Liver (tissue), 8 donors: ENCODE measurements at regions not wholly inside any gene's neighbourhood (a gene's known extent, or its start where the extent isn't known, plus 50 kb on each side); places are given as distances from the start of the nearest gene placed in this dataset.

Source experiments
- DNase-seq: peaks from one replicate; pipeline ENCODE4 v3.0.0-alpha.2; 2017; ENCODE audit warnings: low spot score
- H3K27ac ChIP-seq, 2 donors: one replicate each; pipeline ENCODE4 v1.7.0; 2013; ENCODE audit warnings: inconsistent platforms in 2 of 2, low read length in 2 of 2, control low read depth in 1 of 2, low read depth in 1 of 2, mild to moderate bottlenecking in 1 of 2
- H3K27me3 ChIP-seq, 4 donors: one replicate each; pipeline versions ENCODE4 v1.6.1 to v1.7.0; 2013; ENCODE audit warnings: low read length in 3 of 4, inconsistent platforms in 1 of 4, mild to moderate bottlenecking in 1 of 4, moderate library complexity in 1 of 4; ENCODE audit not compliant: control insufficient read depth in 4 of 4, insufficient read depth in 4 of 4
- H3K36me3 ChIP-seq, 4 donors: one replicate each; pipeline versions ENCODE4 v1.6.1 to v1.7.0; 2013; ENCODE audit warnings: low read length in 3 of 4, mild to moderate bottlenecking in 3 of 4, low read depth in 1 of 4, moderate library complexity in 1 of 4; ENCODE audit not compliant: control insufficient read depth in 4 of 4, insufficient read depth in 3 of 4
- H3K4me1 ChIP-seq, 4 donors: one replicate each; pipeline versions ENCODE4 v1.6.1 to v1.7.0; 2013; ENCODE audit warnings: low read length in 3 of 4, mild to moderate bottlenecking in 3 of 4, moderate library complexity in 1 of 4; ENCODE audit not compliant: control insufficient read depth in 4 of 4, insufficient read depth in 4 of 4
- H3K4me3 ChIP-seq, 3 donors: one replicate each; pipeline versions ENCODE4 v1.6.1 to v1.7.0; 2013; ENCODE audit warnings: low read length in 3 of 3, control low read depth in 1 of 3, low read depth in 1 of 3, mild to moderate bottlenecking in 1 of 3
- H3K9ac ChIP-seq, 2 donors: one replicate each; pipeline ENCODE4 v1.7.0; 2013; ENCODE audit warnings: low read length in 2 of 2, mild to moderate bottlenecking in 2 of 2, moderate library complexity in 2 of 2, control low read depth in 1 of 2, low read depth in 1 of 2
- H3K9me3 ChIP-seq, 4 donors: one replicate each; pipeline versions ENCODE4 v1.6.1 to v1.7.0; 2013; ENCODE audit warnings: low read length in 3 of 4; ENCODE audit not compliant: control insufficient read depth in 4 of 4
- FOXA1 ChIP-seq: IDR thresholded peaks from 2 replicates; pipeline ENCODE4 v1.6.1; 2016; ENCODE audit warnings: antibody characterized with exemption
- GABPA ChIP-seq, 2 donors: IDR thresholded peaks in 1 of 2; conservative IDR thresholded peaks in 1 of 2; 2 replicates each; pipeline ENCODE4 v1.6.1; 2016; ENCODE audit warnings: antibody characterized with exemption in 2 of 2, mild to moderate bottlenecking in 1 of 2, moderate library complexity in 1 of 2
- HNF4A ChIP-seq, 2 donors: conservative IDR thresholded peaks; 2 replicates each; pipeline ENCODE4 v1.6.1; 2016; ENCODE audit warnings: antibody characterized with exemption in 2 of 2, mild to moderate bottlenecking in 2 of 2
- HNF4G ChIP-seq: IDR thresholded peaks from 2 replicates; pipeline ENCODE4 v1.6.1; 2016; ENCODE audit warnings: antibody characterized with exemption
- RAD21 ChIP-seq, 2 donors: IDR thresholded peaks; 2 replicates each; pipeline ENCODE4 v1.6.1; 2016; ENCODE audit warnings: antibody characterized with exemption in 2 of 2, mild to moderate bottlenecking in 2 of 2
- SP1 ChIP-seq: IDR thresholded peaks from 2 replicates; pipeline ENCODE4 v1.6.1; 2018; ENCODE audit warnings: antibody characterized with exemption, mild to moderate bottlenecking
- WGBS: extraction: QIAGEN DNeasy Blood & Tissue Kit; methylation state at CpG from one replicate; pipeline ENCODE4 v1.1.7; 2013; 5-methylcytosine and 5-hydroxymethylcytosine counted together
- TF ChIP-seq, protein P1 (sequence below): IDR thresholded peaks from 2 replicates; pipeline ENCODE4 v1.6.1; 2016; ENCODE audit warnings: antibody characterized with exemption, mild to moderate bottlenecking
- TF ChIP-seq, protein P2 (sequence below): fragments of 150-350 bp; IDR thresholded peaks from 2 replicates; pipeline ENCODE4 v1.5.1; 2017; ENCODE audit warnings: improper control_type of control experiment, low read depth, low read length; ENCODE audit not compliant: missing input control
- donor health status: healthy.
- donor health status: healthy.
- donor health status: healthy.
- donor health status: healthy.
- donor health status: healthy.

DNA sequence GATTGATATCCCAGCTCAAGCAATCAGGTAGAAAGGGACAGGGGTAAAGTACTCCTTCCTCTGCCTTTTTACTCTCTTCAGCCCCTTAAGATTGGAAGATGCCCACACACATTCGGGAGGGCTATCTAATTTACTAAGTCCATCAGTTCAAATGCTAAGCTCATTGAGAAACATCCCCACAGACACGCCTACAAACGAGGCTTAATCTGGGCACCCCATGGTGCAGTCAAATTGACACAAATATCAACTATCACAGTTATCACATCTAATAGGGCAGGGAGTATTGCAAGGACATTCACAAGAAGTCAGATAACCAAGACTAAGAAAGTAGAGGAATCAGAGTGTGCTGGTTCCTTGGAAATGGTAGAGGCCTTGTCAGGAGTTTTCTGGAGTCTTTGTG is 437.8 kb upstream of the AZI2 start:
- TF ChIP-seq SP1 = no peak
- TF ChIP-seq GABPA (IDR thresholded peaks at IDR 0.05 in 1 of 2, conservative IDR thresholded peaks at IDR 0.05 in 1 of 2) = no peak
- no peak for TF ChIP-seq FOXA1
- Histone ChIP-seq H3K27ac (no peak overlapping the region), H3K4me1 (no peaks in the 10 kb centered on the region), H3K27me3 (no peaks in the 10 kb centered on the region), H3K4me3 (no peak overlapping the region), H3K9me3 (no peaks in the 10 kb centered on the region), H3K9ac (no peak overlapping the region), H3K36me3 (no peaks in the 10 kb centered on the region)
- 77% methylated on average over 3 of the region's 3 CpGs for WGBS
- no peak for DNase-seq

DNA sequence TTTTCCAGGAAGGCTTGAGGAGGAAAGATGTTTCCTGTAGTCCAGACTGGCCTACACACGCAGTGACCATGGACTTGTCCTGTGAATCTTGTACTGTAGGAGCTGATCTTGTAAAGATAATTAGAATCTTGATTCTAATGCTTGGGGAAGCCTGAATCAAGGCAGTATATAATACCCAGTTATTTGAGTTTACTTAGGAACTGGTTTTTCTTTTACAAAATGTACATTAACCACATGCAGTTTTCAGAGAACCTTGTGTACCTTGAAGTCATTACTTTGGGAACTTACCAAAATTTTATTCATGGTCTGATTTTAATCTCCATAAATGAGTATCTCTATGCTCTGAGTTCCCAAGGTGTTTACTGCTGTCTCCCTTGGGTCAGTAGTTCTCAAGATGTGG is 439.9 kb upstream of the AZI2 start:
- H3K36me3 ChIP-seq = no peaks in the 10 kb centered on the region
- H3K4me1 ChIP-seq = no peaks in the 10 kb centered on the region
- no peak for DNase-seq
- WGBS = 78% methylated on average over 1 of the region's 1 CpG
- H3K9me3 ChIP-seq = no peaks in the 10 kb centered on the region
- H3K27ac ChIP-seq = no peak overlapping the region
- H3K4me3 ChIP-seq = no peak overlapping the region
- no peak overlapping the region for H3K9ac ChIP-seq
- no peaks in the 10 kb centered on the region for H3K27me3 ChIP-seq
- no peak for TF ChIP-seq HNF4G
- TF ChIP-seq, protein P1, sequence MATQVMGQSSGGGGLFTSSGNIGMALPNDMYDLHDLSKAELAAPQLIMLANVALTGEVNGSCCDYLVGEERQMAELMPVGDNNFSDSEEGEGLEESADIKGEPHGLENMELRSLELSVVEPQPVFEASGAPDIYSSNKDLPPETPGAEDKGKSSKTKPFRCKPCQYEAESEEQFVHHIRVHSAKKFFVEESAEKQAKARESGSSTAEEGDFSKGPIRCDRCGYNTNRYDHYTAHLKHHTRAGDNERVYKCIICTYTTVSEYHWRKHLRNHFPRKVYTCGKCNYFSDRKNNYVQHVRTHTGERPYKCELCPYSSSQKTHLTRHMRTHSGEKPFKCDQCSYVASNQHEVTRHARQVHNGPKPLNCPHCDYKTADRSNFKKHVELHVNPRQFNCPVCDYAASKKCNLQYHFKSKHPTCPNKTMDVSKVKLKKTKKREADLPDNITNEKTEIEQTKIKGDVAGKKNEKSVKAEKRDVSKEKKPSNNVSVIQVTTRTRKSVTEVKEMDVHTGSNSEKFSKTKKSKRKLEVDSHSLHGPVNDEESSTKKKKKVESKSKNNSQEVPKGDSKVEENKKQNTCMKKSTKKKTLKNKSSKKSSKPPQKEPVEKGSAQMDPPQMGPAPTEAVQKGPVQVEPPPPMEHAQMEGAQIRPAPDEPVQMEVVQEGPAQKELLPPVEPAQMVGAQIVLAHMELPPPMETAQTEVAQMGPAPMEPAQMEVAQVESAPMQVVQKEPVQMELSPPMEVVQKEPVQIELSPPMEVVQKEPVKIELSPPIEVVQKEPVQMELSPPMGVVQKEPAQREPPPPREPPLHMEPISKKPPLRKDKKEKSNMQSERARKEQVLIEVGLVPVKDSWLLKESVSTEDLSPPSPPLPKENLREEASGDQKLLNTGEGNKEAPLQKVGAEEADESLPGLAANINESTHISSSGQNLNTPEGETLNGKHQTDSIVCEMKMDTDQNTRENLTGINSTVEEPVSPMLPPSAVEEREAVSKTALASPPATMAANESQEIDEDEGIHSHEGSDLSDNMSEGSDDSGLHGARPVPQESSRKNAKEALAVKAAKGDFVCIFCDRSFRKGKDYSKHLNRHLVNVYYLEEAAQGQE = no peak
- TF ChIP-seq RAD21 (IDR thresholded peaks at IDR 0.05) = no peak
- TF ChIP-seq HNF4A (conservative IDR thresholded peaks at IDR 0.05) = no peak
- TF ChIP-seq, protein P2, sequence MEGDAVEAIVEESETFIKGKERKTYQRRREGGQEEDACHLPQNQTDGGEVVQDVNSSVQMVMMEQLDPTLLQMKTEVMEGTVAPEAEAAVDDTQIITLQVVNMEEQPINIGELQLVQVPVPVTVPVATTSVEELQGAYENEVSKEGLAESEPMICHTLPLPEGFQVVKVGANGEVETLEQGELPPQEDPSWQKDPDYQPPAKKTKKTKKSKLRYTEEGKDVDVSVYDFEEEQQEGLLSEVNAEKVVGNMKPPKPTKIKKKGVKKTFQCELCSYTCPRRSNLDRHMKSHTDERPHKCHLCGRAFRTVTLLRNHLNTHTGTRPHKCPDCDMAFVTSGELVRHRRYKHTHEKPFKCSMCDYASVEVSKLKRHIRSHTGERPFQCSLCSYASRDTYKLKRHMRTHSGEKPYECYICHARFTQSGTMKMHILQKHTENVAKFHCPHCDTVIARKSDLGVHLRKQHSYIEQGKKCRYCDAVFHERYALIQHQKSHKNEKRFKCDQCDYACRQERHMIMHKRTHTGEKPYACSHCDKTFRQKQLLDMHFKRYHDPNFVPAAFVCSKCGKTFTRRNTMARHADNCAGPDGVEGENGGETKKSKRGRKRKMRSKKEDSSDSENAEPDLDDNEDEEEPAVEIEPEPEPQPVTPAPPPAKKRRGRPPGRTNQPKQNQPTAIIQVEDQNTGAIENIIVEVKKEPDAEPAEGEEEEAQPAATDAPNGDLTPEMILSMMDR = no peak
- TF ChIP-seq SP1 = no peak

DNA sequence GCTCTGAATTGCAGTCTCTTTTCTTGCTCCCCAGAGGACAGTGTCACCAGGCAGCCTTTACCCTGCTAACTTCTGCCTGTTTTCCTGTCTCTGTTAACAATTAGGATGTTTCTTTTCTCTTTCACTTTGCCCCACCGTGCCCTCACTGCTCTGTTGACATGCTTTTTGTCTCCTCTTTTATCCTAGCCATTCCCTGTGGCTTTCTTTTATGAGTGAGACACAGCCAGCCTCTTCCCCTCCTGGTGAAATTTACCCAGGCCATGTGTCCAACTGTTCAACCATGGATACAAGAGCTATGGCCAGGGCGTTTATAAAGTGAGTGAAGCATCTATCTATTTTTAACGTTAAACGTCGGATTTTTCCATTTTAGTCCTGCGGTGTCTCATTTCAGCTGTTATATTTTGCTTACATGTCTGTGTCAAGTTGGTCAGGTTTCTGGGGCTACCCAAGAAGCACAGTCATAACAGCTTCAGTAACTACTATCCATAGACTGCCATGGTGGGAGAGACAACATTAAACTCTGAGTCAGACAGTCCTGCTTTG is 443.2 kb upstream of the AZI2 start:
- WGBS = 74% methylated on average over 6 of the region's 6 CpGs
- no peak for DNase-seq
- Histone ChIP-seq H3K36me3 (no peaks in the 10 kb centered on the region), H3K27ac (no peak overlapping the region), H3K4me1 (no peaks in the 10 kb centered on the region), H3K9ac (no peak overlapping the region), H3K9me3 (no peaks in the 10 kb centered on the region), H3K27me3 (no peaks in the 10 kb centered on the region), H3K4me3 (no peak overlapping the region)
- TF ChIP-seq HNF4A (conservative IDR thresholded peaks at IDR 0.05) = no peak
